BJ (cell line): ENCODE measurements at regions not wholly inside any gene's neighbourhood (a gene's known extent, or its start where the extent isn't known, plus 50 kb on each side); places are given as distances from the start of the nearest gene placed in this dataset.

ENCODE experiments used
- CTCF ChIA-PET: fragments of 350-600 bp; formaldehyde crosslinking; extraction: SDS; loops from one replicate; lab custom pipeline; 2021; ENCODE audit warnings: antibody characterized with exemption, inconsistent platforms; lab: Yijun Ruan, JAX
- POLR2A ChIA-PET: fragments of 300-600 bp; sonication (Branson Sonifier 250); formaldehyde crosslinking; extraction: SDS; loops from one replicate; lab custom pipeline; 2021; ENCODE audit warnings: antibody characterized with exemption; lab: Charles Lee
- DNase-seq: peaks from one replicate; pipeline ENCODE4 v3.0.0-alpha.2; 2011; ENCODE audit warnings: low read depth
- H3K27me3 ChIP-seq: 2 replicates; pipeline ENCODE4 v1.6.0; 2011; ENCODE audit warnings: low read length; ENCODE audit not compliant: control insufficient read depth, insufficient read depth
- H3K36me3 ChIP-seq: 2 replicates; pipeline ENCODE4 v1.5.1; 2011; ENCODE audit warnings: low read length; ENCODE audit not compliant: control insufficient read depth, insufficient read depth
- H3K4me3 ChIP-seq: 2 replicates; pipeline ENCODE4 v1.5.1; 2011; ENCODE audit warnings: low read depth, mild to moderate bottlenecking, control low read depth, low read length
- CTCF ChIP-seq: IDR thresholded peaks from 2 replicates; pipeline ENCODE4 v1.5.1; 2011; ENCODE audit warnings: low read depth, mild to moderate bottlenecking, control low read depth, inconsistent platforms, low read length, moderate library complexity; ENCODE audit not compliant: insufficient read depth

GRCh38 chr2:7609556-7609955 lies 692.3 kb downstream of the RNF144A start:
- CTCF ChIA-PET, result no interaction called here
- no peak for TF ChIP-seq CTCF
- POLR2A ChIA-PET, result no interaction called here
- Histone ChIP-seq H3K36me3 (no peaks in the 10 kb centered on the region), H3K4me3 (no peak overlapping the region), H3K27me3 (no peaks in the 10 kb centered on the region)
- DNase-seq, result no peak

GRCh38 chr2:7609974-7610373 lies 692.8 kb downstream of the RNF144A start:
- DNase-seq, result no peak
- no peak for TF ChIP-seq CTCF
- POLR2A ChIA-PET, result no interaction called here
- CTCF ChIA-PET, result no interaction called here
- H3K4me3 ChIP-seq, result no peak overlapping the region
- no peaks in the 10 kb centered on the region for H3K27me3 ChIP-seq
- H3K36me3 ChIP-seq, result no peaks in the 10 kb centered on the region

- DNase-seq, result no peak
- no peaks in the 10 kb centered on the region; the same call in 1 of the 2 replicates for H3K27me3 ChIP-seq
- POLR2A ChIA-PET, result no interaction called here
- TF ChIP-seq CTCF, result no peak
- no peak overlapping the region for H3K4me3 ChIP-seq
- CTCF ChIA-PET, result no interaction called here
- H3K36me3 ChIP-seq, result no peaks in the 10 kb centered on the region
These were observed 694.5 kb downstream of the RNF144A start for GRCh38 chr2:7611750-7612149.

- CTCF ChIA-PET, result no interaction called here
- DNase-seq, result no peak
- TF ChIP-seq CTCF, result no peak
These were observed 695.8 kb downstream of the RNF144A start for GRCh38 chr2:7612969-7613368.

GRCh38 chr2:7613831-7614230 lies 696.6 kb downstream of the RNF144A start:
- ChIA-PET CTCF (no interaction called here), POLR2A (no interaction called here)
- Histone ChIP-seq H3K4me3 (no peak overlapping the region), H3K36me3 (no peaks in the 10 kb centered on the region), H3K27me3 (no peaks in the 10 kb centered on the region; the same call in 1 of the 2 replicates)
- no peak for TF ChIP-seq CTCF
- DNase-seq, result no peak

More at GRCh38 chr2:7612969-7613368, 695.8 kb downstream of the RNF144A start:
- H3K4me3 ChIP-seq, result no peak overlapping the region
- no peaks in the 10 kb centered on the region for H3K36me3 ChIP-seq
- POLR2A ChIA-PET, result interaction anchor here (0.9 kb wide), 1 partner anchor 15 kb away, joined by 8 read pairs; no protein-coding TSS in a partner anchor
- no peaks in the 10 kb centered on the region; the same call in 1 of the 2 replicates for H3K27me3 ChIP-seq
